ENCODE measurements at regions not wholly inside any gene's neighbourhood (a gene's known extent, or its start where the extent isn't known, plus 50 kb on each side); places are given as distances from the start of the nearest gene placed in this dataset.

GRCh38 chr3:124636863-124637296 is 93.4 kb upstream of the UMPS start:
- TF ChIP-seq CTCF (IDR thresholded peaks at IDR 0.05; ENCODE audit: low read depth, low read length, missing input control) (no peak), SP1 (IDR thresholded peaks at IDR 0.05) (peak; percentile 60), RAD21 (IDR thresholded peaks at IDR 0.05) (peak in 1 of 2 donors; percentile 18), ATF3 (IDR thresholded peaks at IDR 0.05) (no peak), GABPA (IDR thresholded peaks at IDR 0.05 in 1 of 2, conservative IDR thresholded peaks at IDR 0.05 in 1 of 2) (no peak), FOXA1 (IDR thresholded peaks at IDR 0.05) (no peak), EGR1 (IDR thresholded peaks at IDR 0.05; ENCODE audit: low read depth in 2 of 2) (no peak), MAX (IDR thresholded peaks at IDR 0.05) (no peak), YY1 (IDR thresholded peaks at IDR 0.05) (no peak)

Measured in liver (tissue), 3 donors.